CD4-positive, alpha-beta T cell treated with Interleukin-4 for 1 hour (primary cell): ENCODE measurements at regions not wholly inside any gene's neighbourhood (a gene's known extent, or its start where the extent isn't known, plus 50 kb on each side); places are given as distances from the start of the nearest gene placed in this dataset.

ENCODE experiments used
- DNase-seq, 2 donors: peaks; one replicate each; pipeline ENCODE4 v3.0.0-alpha.2; 2020 to 2022

DNA sequence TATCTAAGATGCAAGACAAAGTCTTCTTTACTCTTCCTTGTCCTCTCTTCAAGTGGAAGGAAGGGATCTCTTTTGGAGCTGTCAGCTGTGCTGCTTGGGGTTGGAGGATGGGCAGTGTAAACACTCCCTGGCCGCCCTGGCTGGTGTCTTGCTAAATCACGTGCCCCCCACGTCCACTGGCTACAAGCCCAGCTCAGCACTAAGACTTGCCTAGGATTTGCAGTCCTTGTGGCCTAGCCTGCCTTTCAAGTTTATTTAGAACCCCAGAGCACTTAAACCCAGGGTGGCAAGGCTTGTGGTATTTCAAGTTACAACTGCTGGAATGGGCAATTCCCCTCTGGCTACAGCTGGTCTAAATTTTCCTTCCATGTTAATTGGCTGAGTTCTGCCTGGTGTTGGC lies 272.4 kb upstream of the MYO3A start:
- no peak for DNase-seq

DNA sequence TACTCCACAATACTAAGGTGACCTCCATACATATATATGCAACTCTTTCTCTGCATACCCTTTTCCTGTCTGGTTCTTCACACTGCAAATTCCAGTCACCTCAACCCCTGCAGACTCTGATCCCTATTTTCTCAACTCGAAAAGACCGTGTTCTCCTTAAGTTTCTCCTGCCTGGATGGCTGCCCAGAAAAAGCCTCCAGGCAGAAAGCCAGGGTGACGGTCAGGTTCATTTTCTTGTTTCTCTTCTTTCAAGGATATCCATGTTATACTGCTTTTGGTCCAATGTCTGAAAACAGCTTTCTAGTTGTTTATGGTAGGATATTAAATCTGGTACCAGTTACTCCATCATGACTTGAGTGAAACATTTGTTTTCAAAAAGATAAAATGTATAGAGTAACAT lies 267.8 kb upstream of the MYO3A start:
- no peak for DNase-seq

DNA sequence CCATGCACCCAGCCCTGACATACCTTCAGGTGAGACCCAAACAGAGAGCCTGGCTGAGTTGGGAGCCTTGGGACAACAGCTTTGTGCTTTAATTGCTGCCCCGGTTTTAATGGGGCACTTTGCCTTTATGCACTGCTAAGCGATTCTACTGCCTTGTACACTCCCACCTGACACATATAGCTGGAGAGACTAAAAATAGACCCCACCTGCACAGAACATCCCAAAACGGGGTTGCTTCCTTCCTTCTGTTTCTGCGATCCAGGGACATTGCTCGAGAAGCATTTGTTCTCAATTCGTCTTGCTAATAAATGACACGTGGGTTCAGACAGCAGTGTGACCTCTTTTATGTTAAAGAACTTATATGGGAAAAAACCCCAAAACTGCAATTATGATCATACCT lies 258.8 kb upstream of the MYO3A start:
- no peak for DNase-seq

DNA sequence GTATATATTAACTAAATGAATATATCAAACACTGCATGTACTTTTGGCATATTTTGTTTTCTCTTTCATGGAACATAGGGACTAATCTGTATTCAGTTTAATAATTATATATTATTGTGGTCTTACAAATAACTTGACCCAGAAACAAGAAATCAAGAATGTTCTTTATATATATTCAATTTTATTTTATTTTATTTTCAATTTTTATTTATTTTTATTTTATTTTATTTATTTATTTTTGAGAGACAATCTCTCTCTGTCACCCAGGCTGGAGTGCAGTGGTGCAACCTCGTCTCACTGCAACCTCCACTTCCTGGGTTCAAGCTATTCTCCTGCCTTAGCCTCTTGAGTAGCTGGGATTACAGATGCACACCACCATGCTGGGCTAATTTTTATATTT lies 258.4 kb upstream of the MYO3A start:
- DNase-seq = no peak

DNA sequence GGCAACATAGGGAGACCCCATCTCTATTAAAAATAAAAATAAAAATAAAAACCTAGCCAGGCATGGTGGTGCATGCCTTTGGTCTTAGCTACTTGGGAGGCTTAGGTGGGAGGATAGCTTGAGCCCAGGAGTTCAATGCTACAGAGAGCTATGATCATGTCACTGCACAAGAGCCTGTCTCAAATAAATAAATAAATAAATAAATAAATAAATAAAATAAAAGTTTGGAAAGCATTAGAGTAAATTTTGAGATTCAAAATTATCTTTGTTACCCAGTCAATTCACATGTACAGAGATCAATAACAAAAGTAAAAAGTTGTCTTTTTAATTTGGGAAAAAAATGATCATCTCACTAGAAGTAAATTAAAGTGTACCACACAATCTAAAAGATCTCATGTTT lies 255.8 kb upstream of the MYO3A start:
- no peak for DNase-seq

DNA sequence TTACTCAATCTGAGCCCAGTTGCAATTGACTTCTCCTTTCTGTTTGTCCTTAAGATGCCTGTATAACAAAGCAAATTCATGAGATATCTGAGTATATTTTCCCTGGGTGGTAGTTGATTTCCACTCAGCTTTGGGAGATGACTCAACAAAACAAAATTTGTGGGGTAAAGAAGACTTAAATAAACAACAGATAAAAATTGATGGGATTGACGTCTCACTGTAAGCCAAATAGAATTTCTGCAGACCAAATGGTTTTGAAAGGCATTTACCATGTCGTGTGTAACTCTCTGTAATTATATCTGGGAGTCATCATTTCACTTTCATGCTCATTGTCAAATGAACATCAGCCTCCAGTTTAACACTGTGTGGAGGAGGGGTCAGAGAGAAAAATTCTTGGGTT lies 255.4 kb upstream of the MYO3A start:
- DNase-seq = no peak

DNA sequence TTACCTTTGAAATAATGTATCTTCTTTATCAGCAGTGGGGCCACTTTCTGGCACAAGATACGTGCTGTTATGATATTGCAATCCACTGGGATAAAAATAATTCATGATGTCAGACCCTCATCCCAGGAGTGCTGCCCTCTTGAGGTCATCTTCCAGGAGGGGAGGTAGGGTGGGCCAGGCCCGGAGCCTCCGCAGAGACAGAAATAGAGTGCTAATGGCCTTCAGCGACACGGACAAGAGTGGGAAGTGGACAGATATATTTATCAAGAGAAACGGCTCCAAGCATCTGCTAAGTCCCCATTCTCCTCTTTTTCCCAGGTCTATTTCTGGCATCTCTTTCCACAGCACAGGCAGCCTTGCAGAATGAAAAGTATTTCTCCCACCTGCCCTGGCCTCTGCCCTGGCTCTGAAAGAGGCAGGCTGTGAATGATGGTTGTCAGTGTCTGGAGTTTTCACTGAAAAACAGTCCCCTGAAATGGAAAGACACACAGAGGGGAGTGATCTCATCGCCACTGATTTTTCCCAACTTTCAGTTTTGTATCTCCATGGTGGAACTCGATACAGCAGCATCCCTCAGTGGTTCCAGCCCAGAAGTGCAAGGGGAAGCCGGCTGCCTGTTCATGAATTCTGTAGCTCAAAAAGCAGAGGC lies 251.7 kb upstream of the MYO3A start:
- DNase-seq = no peak

DNA sequence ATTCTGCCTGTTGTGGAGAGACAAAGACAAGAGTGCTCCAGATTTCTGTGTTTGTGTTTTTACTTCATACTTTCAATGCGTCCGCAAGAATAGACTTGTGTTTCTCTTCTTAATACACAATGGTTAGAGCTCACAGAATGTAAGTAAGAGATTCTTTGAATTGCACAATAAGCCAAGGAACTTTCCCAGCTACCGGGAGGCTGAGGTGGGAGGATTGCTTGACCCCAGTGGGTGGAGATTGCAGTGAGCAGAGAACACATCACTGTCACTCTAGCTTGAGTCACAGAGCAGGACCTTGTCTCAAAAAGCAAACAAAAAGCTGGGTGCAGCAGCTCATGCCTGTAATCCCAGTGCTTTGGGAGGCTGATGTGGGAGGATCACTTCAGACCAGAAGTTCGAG lies 250.7 kb upstream of the MYO3A start:
- no peak for DNase-seq

DNA sequence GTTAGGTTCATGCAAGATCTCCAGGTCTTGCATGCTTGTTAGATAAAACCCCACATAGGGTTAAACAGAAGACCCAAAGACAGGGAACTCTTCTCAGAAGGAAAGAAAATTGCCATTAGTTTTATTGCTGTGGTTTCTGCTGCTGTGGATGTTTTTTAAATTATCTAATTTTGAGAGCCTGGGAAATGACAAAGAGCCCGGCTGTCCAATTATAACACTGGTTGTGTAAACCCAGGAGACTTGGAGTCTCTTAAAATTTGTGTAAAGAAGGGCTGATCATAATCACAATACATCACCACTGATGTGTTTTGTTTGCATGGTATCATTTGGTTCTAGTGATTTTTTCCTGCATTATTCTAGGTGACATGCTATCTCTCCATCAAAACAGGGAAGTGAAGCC lies 246.5 kb upstream of the MYO3A start:
- DNase-seq = no peak

DNA sequence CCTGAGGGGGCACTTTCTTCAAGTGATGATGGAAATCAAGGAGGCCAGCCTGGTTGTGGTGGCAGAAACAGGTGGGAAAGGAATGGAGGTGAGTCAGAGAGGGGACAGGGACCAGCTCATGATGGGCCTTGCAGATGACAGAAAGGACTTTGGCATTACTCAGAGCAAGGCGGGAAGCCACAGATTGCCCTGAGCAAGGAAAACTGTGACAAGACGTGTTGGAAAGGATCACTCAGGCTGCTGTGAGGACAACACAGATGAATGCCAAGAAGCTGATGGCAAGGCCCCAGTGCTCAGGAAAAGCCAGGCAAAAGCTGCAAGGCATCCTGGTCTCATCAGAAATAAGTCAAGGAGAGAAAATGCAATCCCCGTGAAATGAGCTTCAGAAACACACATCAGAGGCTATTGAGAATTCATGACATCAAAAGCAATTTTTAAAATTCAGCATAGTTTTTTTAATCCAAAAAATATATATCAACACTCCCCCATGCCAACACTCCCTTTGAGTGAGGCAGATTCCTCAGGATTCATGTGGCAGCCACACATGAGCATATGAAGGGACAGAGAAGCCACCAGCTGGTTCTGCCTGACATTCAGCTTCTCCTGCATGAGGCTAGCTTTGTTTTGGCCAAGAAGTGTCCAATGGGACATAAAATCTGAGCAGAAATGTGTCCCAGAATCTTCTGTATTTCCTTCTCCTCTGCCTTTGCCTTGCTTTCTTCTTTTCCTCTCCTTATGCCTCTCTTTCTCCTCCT lies 244.5 kb upstream of the MYO3A start:
- no peak for DNase-seq

DNA sequence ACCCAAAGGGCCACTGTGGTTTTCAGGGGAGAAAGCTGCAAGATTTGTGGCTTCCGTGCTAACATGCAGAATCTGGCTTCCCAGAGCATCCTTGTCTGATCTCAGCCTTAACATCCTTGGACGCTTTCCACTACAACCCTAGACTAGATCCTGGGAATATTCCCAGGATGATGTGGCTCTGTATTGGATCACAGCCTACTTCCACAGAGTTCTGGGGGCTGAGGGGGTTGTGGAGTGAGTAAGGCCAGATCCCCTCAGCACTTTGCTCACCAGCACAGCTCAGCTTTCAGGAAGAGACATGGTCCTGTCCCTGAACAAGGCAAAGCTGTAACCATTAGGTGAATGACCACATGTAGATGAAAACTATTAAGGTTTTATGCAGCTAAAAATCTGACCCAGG lies 241.3 kb upstream of the MYO3A start:
- DNase-seq = no peak

DNA sequence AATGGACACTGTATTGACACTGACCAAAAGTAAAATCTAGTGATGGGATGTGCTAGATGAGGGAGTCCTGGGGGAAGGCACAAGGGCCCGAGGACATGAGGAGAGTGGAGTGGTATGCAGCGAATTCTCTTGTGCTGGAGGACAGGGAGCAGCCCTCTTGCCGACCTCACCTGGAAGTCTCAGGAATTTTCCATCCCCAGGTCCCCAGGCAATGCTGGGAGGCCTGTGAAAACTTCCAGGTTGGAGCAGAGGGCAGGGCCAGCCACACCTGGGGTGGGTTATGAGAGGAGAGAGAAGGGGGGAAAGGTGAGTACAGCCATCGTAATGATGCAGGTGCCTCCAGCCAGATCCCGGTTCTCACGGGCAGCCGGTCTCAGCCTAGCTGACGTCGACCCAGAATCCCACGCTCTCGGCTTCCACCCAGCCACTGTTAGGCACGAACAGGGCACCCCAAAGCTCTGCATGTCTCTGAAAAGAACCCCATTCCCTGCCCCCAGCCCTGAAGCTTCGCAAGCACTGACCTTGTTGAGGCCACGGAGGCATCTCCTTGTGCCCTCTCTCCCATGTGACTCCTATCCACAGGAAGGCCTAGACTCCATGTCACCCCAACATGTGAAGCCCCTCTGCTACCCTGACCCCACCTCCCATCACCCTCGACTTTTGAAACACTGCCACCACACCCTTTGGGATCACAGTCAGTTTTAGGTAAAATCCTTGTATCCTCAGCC lies 239.7 kb upstream of the MYO3A start:
- no peak for DNase-seq

DNA sequence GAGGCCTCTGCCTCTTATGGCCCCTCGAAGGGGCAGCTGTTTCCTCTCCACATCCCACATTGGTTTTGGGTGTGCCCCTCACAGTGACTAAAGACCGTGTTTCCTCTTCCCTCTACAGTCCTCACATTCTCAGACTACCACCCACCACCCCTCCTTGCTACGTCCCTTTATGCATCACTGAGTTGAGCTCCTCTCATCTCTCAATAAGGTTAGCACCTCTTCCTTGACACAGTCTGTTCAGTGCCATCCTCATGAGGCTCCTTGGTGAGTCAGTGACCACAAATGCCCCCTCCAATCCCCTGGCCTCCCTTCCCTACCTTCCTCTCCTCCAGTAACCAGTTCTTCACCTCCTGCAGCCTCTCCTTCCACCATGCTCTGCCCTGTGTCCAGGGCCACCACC lies 239.1 kb upstream of the MYO3A start:
- no peak for DNase-seq

DNA sequence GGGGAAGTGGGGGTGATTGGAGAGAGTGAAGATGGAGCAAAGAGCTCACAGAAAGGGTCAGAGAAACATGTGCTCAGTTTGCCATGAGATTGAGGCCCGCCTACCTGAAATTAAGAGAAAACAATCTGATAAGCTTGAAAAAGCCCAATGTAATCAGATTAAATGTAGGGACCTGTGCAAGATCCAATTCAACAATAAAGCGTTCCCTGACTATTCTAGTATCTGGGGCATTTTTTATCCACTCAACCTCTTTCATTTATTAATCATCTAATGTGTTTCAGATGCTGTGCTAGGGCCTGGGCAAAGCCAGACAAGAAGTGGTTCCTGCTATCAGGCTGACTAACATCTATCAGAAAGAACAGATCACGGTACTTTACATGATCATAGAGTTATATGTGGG lies 238.4 kb upstream of the MYO3A start:
- no peak for DNase-seq

DNA sequence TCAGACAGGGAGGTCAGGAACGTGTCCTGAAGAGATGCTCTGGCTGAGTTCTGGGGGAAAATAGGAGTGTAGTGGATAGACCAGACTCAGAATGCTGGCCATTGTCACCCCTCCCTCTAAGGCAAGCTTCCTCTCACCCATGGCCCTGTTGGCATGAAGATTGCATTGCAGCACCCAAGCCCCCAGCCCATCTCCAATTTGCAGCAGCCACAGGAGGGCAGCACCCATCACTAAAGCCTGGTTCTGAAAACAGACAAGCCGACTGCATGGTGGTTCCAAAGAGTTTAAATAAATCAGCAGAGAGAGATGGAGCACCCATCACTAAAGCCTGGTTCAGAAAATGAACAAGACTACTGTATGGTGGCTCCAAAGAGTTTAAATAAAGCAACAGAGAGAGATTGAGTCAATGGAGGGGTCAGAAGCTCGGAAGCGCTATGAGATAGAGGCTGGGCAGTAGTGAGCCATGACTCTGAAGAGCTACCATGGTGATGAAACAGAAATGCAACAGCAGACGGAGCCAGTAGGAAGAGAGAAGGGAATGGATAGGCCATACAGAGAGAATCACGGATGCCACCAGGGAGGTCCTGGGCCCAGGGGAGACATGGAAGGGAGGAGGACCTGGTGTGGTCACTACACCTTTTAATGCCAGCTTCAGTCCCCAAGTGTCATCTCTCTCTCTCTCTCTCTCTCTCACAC lies 237.9 kb upstream of the MYO3A start:
- DNase-seq = no peak

DNA sequence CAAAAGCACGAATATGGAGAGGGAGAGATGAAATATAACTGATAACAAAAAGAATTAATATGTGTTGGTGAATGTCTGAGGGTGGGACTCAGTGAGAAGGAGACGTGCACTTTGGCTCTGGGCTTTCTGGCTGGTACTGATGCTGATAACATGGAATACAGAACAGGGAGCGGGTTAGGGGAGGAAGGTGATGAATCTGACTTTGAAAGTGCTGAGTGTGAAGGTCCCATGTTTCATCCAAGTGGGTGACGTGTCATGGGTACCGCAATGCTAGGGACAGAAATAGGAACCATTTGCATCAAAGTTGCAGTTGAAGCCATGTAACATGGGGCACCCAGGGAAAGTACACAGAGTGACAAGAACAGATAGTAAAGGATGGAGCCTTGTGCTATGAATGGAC lies 236.6 kb upstream of the MYO3A start:
- DNase-seq = no peak

DNA sequence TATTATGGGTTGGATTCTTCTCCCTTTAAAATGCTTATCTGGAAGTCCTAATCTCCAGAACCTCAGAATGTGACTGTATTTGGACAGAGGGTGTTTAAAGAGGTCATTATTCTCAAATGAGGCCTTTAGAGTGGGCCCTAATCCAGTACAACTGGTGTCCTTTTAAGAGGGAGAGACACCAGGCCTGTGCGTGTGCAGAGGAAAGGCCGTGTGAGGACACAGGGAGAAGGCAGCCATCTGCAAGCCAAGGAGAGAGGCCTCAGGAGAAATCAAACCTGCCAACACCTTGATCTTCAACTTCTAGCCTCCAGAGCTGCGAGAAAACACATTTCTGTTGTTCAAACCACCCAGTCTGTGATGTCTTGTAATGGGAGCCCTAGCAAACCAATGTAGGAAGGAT lies 235.4 kb upstream of the MYO3A start:
- DNase-seq = no peak

DNA sequence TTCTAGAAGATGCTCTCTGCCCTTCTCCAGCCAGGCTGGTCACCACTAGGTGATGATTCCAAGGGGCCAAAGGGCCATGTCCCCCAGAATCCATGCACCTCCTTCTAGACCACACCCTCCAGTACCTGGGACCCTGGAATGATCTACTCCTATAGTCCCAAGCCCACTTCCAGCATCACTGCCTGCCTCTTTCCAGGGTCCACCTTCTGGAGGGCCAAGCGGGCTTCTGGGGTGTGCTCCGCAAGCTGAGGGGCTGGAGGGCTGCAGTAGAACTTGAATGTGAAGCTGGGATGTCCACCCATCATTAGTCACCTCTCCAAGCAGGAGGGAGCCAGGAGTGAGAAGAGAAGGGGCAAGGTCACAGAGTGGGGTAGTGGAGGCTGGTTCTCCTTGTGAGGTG lies 234.4 kb upstream of the MYO3A start:
- no peak for DNase-seq

DNA sequence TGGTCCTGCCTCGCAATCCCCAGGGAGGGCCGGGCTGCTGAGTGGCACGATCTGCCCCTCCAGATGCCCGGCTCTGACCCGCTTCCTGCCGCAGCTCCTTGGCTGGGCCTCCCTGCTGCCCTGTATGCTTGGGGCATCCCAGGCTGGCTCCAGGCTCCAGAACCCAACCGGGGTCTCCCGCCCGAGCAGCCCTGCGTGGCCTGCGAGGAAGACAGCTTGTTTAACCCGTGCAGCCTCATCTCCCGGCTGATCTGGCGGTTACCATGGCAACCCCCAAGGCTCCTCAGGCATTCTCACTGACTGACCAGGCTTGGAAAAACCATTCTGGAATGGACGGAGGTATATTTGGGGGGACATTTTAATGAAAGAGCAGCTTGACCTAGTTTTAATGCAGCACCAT lies 232.4 kb upstream of the MYO3A start:
- DNase-seq = no peak

DNA sequence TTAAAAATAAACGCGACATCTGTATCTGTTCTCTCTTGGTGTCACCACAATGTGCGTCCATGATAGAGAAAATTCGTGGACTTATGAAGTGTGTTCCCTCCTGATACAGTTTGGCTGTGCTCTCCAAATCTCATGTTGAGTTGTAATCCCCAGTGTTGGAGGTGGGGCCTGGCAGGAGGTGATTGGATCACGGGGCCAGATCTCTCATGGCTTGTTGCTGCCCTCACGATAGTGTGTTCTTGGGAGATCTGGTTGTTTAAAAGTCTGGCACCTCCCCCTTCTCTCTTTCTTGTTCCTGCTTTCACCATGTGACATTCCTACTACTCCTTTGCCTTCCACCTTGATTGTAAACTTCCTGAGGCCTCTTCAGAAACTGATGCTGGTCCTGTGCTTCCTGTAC lies 229.4 kb upstream of the MYO3A start:
- DNase-seq = no peak

DNA sequence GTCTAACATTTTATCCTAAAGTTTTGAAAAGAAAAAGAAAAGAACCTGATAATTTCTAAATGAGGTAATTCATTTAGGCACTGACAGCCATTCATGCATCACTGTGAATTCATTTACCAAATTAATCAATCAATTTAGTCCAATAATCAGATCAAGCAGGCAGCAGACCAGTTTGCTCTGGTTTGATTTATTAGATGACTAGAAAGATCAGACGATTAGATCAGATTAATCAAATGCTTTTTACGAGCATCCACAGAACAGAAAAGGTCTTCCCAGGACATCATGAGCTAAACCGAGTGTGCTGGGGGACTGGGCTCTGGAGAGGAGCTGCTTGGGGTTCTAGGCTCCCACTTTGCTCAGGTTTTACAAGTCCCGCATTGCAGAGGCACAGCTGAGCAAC lies 226.5 kb upstream of the MYO3A start:
- no peak for DNase-seq

DNA sequence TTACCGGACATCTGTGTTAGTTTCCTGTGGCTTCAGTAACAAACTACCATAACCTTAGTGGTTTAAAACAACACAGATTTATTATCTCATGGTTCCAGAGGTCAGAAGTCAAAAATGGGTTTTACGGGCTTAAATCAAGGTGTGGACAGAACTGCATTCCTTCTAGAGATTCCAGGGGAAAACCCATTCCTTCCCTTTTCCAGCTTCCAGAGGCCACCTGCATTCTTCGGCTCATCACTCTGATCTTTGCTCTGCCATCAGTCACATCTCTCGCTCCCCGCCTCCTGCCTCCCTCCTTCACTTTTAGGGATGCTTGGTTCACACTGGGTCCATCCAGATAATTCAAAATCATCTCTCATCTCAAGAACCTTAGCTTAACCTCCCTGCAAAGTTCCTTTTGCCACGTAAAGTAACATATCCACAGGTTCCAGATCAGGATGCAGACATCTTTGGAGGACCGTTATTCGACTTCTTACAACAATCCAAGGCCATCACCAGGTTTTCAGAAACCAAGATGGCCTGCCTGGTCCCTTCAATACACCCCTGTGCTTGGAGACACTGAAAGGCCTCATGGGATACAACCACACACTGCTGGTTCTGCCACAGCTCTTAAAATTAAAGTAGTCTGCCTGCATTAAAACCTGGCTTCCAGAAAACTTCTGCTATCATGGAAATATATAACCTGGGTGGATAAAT lies 225.9 kb upstream of the MYO3A start:
- no peak for DNase-seq

DNA sequence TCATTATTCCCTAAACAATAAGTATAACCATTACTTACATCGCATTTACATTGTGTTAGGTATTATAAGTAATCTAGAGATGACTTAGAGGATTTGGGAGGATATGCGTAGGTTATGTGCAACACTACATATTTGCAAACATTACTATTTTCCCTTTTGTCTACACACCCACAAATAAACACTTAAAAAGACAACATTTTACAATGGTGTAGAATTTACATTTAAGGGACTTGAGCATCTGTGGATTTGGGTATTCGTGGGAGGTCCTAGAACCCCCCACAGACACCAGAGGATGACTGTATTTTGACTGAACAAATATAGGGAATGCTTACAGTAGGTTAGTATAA lies 220.2 kb upstream of the MYO3A start:
- DNase-seq = no peak
